Activated CD8-positive, alpha-beta memory T cell treated with anti-CD3 and anti-CD28 coated beads for 36 hours (primary cell): ENCODE measurements at regions not wholly inside any gene's neighbourhood (a gene's known extent, or its start where the extent isn't known, plus 50 kb on each side); places are given as distances from the start of the nearest gene placed in this dataset.
"Not testable (repeated sequence)": the region's sequence is repeated elsewhere in the genome, so short reads cannot be mapped to it uniquely, and the experiment has no call there.

Experiments used
- CTCF ChIA-PET: fragments of 350-600 bp; sonication (Branson Sonifier 250); formaldehyde crosslinking; loops from one replicate; lab custom pipeline; 2021; ENCODE audit warnings: antibody characterized with exemption; lab: Charles Lee
- POLR2A ChIA-PET: fragments of 350-600 bp; sonication (Branson Sonifier 250); formaldehyde crosslinking; loops from one replicate; lab custom pipeline; 2021; ENCODE audit warnings: antibody characterized with exemption; lab: Charles Lee

DNA sequence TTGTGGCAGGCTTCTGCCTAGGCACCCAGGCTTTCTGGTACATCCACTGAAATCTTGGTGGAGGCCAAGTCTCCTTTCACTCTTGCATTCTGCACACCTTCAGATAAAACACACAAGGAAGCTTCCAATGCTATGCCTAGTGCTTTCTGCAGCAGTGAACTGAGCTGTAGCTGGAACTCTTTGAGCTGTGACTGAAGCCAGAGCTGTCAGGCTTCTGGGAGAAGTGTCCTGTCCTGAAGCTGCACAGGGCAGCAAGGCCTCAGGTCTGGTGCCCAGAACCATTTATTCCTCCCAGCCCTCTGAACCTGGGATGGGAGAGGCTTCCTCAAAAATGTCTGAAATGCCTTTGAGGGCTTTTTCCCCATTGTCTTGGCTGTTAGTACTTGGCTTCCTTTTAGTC lies 941.7 kb downstream of the LRFN5 start:
- ChIA-PET CTCF (no interaction called here), POLR2A (no interaction called here)

DNA sequence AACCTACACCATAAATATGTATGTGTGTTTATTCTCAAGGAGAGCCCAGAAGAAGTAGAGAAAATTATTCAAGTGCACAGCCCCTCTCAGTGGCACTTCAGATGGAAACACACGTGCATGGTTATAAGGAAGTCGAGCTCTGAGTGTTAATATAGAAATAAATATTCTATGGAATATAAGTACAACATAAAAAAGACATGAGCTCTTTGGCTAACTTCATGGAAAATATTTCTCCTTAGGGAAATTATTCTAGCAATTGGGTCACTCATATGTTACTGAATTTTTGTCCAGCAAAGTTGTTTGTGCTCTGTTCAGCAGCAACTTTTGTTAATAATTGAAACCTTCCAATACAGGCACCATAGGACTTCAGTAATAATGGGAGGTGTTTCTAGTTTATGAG lies 939.0 kb downstream of the LRFN5 start:
- ChIA-PET POLR2A (no interaction called here), CTCF (no interaction called here)

DNA sequence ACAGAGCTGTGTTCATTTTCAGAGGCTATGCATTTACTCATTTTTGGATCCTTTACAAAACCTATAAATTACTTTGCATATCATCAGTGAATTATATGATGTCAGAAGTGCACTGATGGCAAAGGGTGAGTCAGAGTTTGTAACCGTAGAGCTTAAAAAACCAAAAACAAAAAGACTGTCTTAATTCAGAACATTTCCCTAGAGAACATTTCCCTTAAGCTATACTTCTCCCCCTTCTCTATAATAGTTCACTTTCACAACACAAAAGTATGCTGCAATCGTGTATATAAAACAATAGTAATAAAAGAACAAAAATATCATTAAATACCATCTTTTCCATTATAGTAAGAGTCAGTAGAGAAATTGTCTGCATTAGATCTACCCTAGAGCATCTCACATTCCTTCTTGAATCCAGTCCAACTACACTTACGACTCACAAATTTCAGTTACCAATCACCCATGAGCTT lies 934.9 kb downstream of the LRFN5 start:
- CTCF ChIA-PET, result no interaction called here
- POLR2A ChIA-PET, result no interaction called here

DNA sequence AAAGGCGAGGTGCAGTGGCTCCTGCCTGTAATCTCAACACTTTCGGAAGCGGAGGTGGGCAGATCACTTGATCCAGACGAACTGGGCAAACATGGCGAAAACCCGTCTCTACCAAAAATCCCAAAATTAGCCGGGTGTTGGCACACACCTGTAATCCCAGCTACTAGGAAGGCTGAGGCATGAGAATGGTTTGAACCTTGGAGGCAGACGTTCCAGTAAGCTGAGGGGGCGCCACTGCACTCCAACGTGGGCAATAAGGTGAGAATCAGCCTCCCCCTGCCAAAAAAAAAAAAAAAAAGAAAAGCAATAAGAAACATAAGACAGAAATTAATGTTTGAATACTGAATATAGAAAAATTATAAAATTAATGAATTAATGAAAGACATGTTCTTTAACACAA lies 928.7 kb downstream of the LRFN5 start:
- ChIA-PET POLR2A (no interaction called here), CTCF (no interaction called here)

DNA sequence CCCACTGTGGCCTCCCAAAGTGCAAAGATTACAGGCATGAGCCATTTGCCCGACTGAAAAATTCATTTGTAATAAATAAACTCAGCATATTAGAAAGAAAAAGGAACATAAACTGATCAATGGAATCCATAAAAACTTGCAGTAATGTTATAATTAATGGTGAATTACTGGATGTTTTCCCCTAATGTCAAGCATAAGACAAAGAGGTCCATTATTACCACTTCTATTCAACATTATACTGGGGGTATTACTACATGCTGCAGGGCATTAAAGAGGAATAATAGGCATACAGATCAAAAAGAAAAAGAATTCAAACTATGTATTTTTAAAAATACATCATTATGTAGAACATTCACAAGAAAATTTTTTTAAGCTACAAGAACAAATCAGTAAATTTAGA lies 926.8 kb downstream of the LRFN5 start:
- CTCF ChIA-PET, result interaction anchor here (0.5 kb wide), 1 partner anchor 277 kb away, joined by 3 read pairs; no protein-coding TSS in a partner anchor
- POLR2A ChIA-PET, result no interaction called here

DNA sequence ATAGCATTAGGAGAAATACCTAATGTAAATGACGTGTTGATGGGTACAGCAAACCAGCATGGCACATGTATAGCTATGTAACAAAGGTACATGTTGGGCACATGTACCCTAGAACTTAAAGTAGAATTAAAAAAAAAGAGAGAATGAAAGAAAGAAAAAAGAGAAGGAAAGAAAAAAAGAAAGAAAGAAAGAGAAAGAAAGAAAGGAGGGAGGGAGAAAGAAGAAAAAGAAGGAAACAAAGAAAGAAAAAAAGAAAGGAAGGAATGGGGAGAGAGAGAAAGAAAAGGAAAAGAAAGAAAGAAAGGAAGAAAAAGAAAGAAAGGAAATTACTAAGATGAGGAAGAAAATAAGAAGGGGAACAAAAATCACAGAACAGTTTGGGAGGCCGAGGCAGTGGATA lies 925.5 kb downstream of the LRFN5 start:
- ChIA-PET POLR2A (interaction anchor here (0.6 kb wide), 1 partner anchor 139 kb away, joined by 3 read pairs; no protein-coding TSS in a partner anchor), CTCF (no interaction called here)

DNA sequence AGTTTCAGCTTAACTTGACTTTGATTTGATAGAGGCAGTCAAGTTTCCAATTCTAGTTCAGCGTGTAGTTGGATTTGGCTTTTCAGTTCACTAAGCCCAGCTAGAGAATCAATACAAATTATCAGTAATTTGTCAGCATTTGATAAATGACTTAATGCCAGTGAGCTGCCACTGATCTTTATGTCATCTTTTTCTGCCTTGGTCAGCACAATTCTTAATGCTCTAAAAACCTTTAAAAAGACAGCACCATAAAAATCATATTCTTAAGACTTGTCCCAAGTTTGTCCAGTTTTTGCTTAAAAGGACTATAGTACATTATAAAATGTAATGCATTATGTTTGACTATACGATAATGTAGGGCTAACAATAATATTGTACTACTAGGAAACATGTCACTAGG lies 920.5 kb downstream of the LRFN5 start:
- ChIA-PET POLR2A (no interaction called here), CTCF (no interaction called here)

DNA sequence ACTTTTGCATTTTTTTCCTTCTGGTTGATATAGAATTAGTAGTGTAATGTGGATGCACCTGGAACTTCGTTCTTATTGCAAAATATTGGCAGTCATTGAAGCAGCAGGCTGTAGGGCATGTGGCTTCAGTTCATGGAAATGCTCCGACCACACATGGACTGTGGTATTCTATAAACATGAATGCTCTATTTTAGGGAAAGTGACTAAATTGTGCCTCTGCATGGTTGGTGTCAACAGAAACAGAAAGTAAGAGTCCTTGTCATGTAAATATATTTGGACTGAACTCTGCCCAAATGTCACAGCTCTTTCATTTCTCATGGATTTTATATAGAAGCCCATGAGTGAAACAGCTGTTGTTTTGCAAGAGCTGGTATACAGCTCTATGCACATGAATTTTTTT lies 917.0 kb downstream of the LRFN5 start:
- POLR2A ChIA-PET, result no interaction called here
- CTCF ChIA-PET, result no interaction called here

DNA sequence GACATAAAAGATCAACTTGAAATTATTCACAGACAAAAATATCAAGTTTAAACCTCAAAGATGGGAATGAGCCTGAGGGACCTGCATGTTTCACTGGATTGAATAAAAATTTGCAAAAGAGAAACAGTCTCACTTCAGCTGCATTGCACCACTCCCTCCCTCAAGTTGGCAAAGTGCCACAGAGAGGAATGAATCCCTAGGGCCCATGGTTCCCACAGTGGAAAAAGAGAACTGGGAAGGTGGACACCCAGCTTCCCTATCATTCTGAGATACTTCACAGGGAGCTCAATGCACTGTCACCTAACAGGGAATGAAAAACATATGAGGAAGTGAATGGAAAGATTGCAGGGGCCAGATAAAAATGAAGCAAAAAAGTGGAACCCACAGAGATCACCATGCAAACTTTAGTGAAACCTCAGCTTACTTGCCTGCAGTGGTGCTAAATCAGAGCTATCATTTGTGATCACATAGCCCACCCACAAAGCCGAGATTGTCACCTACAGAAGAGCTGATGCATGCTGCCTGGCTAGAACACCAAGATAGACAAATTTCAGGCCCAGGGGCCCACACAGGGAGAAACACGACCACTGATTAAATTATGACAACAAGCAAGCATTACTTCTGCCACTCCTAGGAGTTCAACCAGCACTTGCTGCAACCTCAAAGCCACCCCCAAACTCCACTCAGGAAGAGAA lies 911.3 kb downstream of the LRFN5 start:
- ChIA-PET POLR2A (no interaction called here), CTCF (no interaction called here)

DNA sequence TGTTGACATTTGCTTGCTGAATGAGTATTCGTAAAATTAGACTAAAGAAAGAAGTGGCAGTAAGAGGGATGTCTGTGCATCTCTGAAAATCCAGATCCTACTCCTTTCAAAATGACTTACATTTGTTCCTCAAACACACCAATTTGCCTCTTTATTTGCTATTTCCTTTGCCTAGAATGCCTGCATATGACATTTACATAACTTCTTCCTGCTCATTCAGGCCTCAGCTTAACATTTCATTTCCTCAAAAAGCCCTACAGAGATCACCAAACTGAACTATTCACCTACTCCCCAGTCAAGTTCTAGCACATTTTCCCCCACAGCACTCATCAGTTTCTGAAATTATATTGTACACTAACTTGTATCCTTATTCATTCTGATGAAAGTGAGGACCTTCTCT lies 907.2 kb downstream of the LRFN5 start:
- CTCF ChIA-PET, result no interaction called here
- POLR2A ChIA-PET, result no interaction called here

DNA sequence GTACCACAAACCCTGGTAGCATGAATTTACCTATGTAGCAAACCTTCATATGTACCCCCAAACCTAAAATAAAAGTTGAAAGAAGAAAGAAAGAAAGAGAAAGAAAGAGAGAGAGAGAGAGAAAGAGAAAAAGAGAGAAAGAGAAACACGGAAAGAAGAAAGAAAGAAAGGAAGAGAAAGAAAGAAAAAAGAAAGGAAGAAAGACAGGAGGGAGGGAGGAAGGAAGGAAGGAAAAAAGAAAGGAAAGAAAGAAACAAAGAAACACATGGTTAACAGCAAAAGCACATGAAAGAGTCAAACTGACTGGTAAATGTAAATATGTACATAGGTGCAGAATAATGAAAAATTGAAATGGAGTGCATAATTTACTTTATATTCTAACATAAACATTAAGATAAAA lies 903.4 kb downstream of the LRFN5 start:
- POLR2A ChIA-PET, result no interaction called here
- CTCF ChIA-PET, result no interaction called here

DNA sequence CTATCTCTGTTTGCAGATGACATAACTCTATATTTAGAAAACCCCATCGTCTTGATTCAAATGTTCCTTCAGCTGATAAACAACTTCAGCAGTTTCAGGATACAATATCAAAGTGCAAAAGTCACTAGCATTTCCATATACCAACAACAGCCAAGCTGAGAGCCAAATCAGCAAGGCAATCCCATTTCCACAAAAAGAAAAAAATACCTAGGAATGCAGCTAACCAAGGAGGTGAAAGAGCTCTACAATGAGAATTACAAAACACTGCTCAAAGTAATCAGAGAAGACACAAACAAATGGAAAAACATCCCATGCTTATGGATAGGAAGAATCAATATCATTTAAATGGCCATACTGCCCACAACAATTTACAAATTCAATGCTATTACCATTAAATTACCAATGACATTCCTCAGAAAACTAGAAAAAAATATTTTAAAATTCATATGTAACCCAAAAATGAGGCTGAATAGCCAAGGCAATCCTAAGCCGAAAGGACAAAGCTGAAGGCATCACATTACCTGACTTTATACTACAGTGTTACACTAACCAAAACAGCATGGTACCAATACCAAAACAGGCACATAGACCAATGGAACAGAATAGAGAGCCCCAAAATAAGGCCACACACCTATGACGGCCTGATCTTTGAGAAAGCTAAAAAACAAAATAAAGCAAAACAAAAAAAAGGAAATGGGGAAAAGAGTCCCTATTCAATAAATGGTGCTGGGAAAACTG lies 901.7 kb downstream of the LRFN5 start:
- ChIA-PET POLR2A (no interaction called here), CTCF (no interaction called here)

DNA sequence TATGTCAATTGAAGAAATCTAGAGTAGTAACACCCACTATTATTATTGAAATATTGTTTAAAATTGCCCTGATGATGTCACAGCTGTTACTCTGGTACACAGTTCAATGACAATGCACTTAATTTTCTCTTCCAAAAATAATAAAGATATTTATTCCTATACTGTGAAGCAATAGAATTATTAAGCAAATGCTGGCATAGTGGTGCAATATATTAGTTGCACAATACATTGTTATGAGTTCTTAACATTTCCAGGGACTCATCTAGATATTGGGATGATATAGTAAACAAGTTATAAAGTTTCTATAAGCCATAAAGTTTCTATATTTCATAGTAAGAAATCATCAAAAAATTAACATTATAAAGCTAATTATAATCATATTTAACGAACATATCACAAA lies 897.8 kb downstream of the LRFN5 start:
- POLR2A ChIA-PET, result no interaction called here
- CTCF ChIA-PET, result no interaction called here

DNA sequence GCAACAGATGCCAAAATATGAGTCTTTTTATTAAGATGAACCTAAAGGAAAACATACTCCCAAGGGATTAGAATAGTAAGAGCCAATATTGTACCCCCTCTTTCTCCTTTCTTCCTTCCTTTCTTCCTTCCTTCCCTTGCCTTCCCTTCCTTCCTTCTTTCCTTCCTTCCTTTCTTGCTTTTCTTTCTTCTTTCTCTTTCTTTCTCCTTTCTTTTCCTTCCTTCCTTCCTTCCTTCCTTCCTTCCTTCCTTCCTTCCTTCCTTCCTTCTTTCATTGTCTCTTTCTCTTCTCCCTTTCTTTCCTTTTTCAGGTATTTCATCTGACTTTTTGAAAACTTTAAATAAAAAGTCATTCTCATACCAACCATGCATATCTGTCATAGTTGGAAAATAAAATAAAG lies 892.5 kb downstream of the LRFN5 start:
- ChIA-PET CTCF (no interaction called here), POLR2A (no interaction called here)

DNA sequence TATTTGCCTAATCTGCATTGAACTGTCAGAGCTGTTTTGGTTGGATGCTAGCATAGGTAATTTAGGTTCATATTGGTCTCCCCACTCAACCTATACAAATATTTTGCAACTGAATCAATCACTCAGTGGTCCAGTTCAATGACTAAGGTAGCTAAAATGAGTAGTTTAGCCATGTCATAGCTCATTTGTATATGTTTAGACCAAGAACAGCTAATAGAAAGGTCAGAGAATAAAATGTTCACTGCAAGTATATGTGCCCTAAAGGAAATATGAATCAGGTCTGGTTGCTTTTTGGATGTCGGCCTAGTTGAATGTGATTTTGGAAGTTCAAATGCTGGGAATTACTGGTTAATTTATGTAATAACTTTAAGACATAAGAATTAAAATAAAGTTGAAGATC lies 883.9 kb downstream of the LRFN5 start:
- CTCF ChIA-PET, result no interaction called here
- POLR2A ChIA-PET, result no interaction called here

DNA sequence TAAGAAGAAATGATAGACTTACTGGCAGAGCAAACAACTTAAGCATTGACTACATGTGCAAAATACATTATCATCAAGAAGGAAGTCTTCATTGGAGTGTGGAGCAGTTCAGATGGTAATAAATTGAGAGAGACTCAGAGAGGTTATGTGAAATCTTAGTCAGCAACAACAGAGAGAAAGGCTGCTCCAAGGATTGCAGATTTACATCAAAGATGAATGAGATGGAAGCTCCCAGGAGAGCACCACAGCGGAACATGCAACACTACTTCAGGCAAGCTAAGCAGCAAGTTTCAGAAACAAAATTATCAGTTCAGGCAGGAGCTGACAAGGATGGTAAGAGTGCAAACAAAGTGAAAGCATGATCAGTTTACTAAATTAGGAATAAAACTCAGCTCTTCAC lies 882.3 kb downstream of the LRFN5 start:
- ChIA-PET CTCF (no interaction called here), POLR2A (no interaction called here)

DNA sequence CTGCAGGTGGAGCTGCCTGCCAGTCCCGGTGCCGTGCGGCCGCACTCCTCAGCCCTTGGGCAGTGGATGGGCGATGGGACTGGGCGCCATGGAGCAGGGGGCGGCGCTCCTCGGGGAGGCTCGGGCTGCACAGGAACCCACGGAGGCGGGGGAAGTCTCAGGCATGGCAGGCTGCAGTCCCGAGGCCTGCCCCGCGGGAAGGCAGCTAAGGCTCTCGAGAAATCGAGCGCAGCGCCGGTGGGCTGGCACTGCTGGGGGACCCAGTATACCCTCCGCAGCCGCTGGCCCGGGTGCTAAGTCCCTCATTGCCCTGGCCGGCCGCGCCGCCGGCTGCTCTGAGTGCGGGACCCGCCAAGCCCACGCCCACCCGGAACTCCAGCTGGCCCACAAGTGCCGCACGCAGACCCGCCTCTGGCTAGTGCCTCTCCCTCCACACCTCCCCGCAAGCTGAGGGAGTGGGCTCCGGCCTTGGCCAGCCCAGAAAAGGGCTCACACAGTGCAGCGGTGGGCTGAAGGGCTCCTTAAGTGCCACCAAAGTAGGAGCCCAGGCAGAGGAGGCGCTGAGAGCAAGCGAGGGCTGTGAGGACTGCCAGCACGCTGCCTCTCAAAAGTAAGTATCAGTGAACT lies 875.8 kb downstream of the LRFN5 start:
- CTCF ChIA-PET, POLR2A ChIA-PET: not testable (repeated sequence)

DNA sequence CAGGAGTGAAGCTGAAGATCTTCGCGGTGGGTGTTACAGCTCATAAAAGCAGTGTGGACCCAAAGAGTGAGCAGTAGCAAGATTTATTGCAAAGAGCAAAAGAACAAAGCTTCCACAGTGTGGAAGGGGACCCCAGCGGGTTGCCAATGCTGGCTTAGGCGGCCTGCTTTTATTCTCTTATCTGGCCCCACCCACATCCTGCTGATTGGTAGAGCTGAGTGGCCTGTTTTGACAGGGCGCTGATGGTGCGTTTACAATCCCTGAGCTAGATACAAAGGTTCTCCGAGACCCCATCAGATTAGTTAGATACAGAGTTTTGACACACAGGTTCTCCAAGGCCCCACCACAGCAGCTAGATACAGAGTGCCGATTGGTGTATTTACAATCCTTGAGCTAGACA lies 875.0 kb downstream of the LRFN5 start:
- CTCF ChIA-PET, POLR2A ChIA-PET: not testable (repeated sequence)

DNA sequence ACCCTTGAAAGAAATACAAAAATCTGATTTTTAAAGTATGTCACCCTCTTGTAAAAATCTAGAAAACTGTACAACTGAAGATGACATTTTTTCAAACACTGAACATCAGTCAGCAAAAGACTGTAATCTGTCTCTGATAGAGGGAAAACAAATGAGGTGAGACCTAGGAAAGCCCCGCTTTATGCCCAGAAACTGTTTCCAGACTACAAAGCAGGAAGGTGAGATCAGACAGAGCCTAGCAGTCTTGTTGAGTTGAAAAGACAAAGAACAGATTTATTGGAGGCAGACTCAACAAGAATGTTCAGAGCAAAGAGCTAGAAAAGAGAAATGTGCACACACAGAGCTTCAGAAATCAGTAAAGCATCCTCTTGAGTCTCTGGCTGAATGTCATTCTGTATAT lies 873.6 kb downstream of the LRFN5 start:
- CTCF ChIA-PET, result no interaction called here
- POLR2A ChIA-PET, result no interaction called here

DNA sequence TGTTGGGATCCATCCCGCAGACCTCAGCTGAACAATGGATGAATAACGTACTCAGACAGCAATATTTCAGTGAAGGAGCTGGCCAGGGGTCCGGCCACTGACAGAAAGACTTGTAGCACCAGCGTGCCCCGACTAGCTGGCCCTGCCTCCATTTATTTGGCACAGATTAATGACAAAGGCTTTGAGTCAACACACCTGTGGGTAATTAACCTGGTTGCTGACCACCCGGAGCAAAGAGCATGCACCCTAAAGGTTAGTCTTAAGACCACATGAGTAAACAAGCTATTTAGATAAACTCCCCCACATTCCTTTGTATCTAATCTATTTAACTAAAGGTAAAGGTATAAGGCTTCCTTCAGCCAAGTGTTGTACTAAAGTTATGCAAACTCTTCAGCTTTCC lies 868.6 kb downstream of the LRFN5 start:
- ChIA-PET POLR2A (no interaction called here), CTCF (no interaction called here)

DNA sequence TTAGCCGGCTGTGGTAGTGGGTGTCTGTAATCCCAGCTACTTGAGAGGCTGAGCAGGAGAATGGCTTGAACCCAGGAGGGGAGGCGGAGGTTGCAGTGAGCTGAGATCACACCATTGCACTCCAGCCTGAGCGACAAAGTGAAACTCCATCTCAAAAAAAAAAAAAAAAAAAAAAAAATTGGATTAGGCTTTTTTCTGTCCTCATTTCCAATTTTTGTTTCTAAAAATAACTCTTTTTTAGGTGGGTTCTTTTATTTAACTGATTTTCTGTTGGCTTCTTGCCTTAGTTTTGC lies 863.7 kb downstream of the LRFN5 start:
- ChIA-PET POLR2A (no interaction called here), CTCF (no interaction called here)
